Transverse colon (tissue), 3 donors: ENCODE measurements at regions not wholly inside any gene's neighbourhood (a gene's known extent, or its start where the extent isn't known, plus 50 kb on each side); places are given as distances from the start of the nearest gene placed in this dataset.

Experiments used
- CTCF ChIP-seq, 5 experiments: fragments of 200-600 bp in 3 of 5; fragments of 450-650 bp in 2 of 5; sonication (generic) in 3 of 5; IDR thresholded peaks; 1 replicate in 2 of 5; 2 replicates in 3 of 5; pipeline ENCODE4 v1.5.1; 2016 to 2017; ENCODE audit warnings: antibody characterized with exemption in 5 of 5, inconsistent platforms in 3 of 5, mild to moderate bottlenecking in 2 of 5, moderate library complexity in 1 of 5
- EP300 ChIP-seq: sonication (generic); formaldehyde crosslinking; IDR thresholded peaks from one replicate; pipeline ENCODE4 v1.6.1; 2017; ENCODE audit warnings: antibody characterized with exemption, low read depth

DNA sequence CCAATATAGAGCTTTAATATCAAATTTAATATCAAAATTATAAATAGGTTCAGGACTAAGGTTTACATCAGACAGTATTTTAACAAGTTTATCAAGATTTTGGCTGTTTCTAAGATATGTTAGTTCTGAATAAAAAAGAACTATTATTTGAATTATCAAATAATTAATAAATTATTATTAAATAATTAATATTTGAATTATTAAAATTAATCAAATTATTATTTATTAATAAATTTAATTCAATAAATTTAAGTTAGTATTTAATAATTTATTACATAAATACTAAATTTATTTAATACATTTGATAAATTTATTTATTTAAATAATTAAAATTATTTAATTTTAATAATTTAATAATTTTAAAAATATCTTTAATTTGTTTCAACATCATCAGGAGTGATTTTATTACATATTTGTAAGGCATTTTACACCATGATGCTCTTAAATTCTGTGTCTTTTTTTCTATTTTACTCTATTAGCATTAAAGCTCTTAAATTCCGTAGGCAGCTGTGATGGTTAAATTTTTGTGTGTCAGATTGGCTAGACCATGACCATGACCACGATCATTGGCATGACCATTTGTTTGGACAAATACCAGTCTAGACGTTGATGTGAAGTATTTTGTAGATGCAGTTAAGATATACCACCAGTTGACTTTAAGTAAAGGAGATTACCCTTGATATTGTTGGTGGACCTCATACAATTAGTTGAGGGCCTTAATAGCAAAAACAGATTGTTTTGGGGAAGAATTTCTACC, 82.6 kb downstream of the BBS10 start:
- TF ChIP-seq CTCF (IDR thresholded peaks at IDR 0.05) (no peak), EP300 (no peak)
